Effector memory CD4-positive, alpha-beta T cell (primary cell): ENCODE measurements at regions not wholly inside any gene's neighbourhood (a gene's known extent, or its start where the extent isn't known, plus 50 kb on each side); places are given as distances from the start of the nearest gene placed in this dataset.

Source experiments
- DNase-seq, 3 donors: peaks; one replicate each; pipeline ENCODE4 v3.0.0-alpha.2; 2020
- H3K27ac ChIP-seq: 2 replicates; pipeline ENCODE4 v1.7.0; 2013; ENCODE audit warnings: mild to moderate bottlenecking, low read length, moderate library complexity; ENCODE audit not compliant: insufficient read depth, poor library complexity, severe bottlenecking
- H3K27me3 ChIP-seq: replicated peaks from 2 replicates; pipeline ENCODE4 v1.7.0; 2013; ENCODE audit warnings: mild to moderate bottlenecking, low read length; ENCODE audit not compliant: insufficient read depth, control insufficient read depth, poor library complexity, severe bottlenecking
- H3K36me3 ChIP-seq: 2 replicates; pipeline ENCODE4 v1.7.0; 2013; ENCODE audit warnings: mild to moderate bottlenecking, low read length, moderate library complexity; ENCODE audit not compliant: control insufficient read depth, insufficient read depth
- H3K4me1 ChIP-seq: 2 replicates; pipeline ENCODE4 v1.7.0; 2013; ENCODE audit warnings: low read length, mild to moderate bottlenecking; ENCODE audit not compliant: control insufficient read depth, insufficient read depth, poor library complexity, severe bottlenecking
- H3K4me3 ChIP-seq: 2 replicates; pipeline ENCODE4 v1.7.0; 2013; ENCODE audit warnings: low read length, low read depth, mild to moderate bottlenecking; ENCODE audit not compliant: insufficient read depth, poor library complexity, severe bottlenecking
- H3K9me3 ChIP-seq: 2 replicates; pipeline ENCODE4 v1.7.0; 2013; ENCODE audit warnings: mild to moderate bottlenecking, low read length, moderate library complexity; ENCODE audit not compliant: control insufficient read depth

DNA sequence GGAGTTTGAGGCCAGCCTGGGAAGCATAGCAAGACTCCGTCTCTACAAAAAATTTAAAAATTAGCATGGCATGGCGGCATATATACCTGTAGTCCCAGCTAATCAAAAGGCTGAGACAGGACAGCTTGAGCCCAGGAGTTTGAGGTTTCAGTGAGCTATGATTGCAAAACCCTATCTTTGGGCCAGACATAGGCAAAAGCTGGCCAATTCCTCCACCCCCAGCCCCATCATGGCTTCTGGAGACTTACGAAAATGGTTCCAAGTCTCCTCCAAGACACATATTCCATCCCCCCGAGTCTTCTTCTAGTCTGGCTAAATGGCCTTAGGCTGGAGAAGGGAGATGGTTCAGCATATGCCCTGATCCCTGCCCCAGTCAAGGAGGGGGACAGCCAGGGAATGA lies 172.8 kb upstream of the HAAO start:
- no peak for DNase-seq
- H3K4me3 ChIP-seq: no peak overlapping the region
- H3K36me3 ChIP-seq: no peaks in the 10 kb centered on the region
- H3K27ac ChIP-seq: no peak overlapping the region
- no peaks in the 10 kb centered on the region for H3K4me1 ChIP-seq
- no peaks in the 10 kb centered on the region for H3K9me3 ChIP-seq
- H3K27me3 ChIP-seq: no peaks in the 10 kb centered on the region

DNA sequence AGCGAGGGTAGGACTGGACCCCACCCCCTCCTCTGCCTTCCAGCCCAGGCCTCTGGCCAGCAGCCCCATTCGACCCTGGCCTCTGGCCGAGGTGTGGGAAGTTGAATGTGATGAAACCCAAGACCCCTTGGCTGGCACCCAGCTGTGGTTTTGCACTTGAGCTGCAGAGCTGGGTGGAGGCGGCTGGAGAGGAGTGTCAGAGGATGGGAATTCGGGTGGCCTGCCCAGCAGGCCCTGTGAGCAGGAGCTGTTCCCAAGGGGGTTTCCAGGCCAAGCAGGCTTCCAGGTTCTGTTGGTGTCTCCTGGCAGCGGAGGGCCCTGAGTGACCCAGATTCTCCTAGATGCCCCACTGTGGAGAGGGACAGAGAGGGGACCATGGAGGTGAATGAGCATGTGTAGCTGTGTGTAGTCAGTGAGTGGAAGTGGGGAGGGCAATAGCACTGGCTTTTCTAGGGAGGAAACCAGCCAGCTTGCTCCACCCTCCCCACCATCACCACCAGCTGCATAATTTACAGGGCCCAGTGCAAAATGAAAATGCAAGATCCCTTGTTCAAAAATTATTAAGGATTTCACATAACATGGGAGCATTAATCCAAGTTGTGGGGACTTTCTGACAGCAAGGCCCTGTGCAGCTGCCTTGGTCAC lies 172.2 kb upstream of the HAAO start:
- Histone ChIP-seq H3K36me3 (no peaks in the 10 kb centered on the region), H3K4me1 (no peaks in the 10 kb centered on the region), H3K4me3 (no peak overlapping the region), H3K27ac (no peak overlapping the region), H3K9me3 (no peaks in the 10 kb centered on the region), H3K27me3 (no peaks in the 10 kb centered on the region)
- no peak for DNase-seq

DNA sequence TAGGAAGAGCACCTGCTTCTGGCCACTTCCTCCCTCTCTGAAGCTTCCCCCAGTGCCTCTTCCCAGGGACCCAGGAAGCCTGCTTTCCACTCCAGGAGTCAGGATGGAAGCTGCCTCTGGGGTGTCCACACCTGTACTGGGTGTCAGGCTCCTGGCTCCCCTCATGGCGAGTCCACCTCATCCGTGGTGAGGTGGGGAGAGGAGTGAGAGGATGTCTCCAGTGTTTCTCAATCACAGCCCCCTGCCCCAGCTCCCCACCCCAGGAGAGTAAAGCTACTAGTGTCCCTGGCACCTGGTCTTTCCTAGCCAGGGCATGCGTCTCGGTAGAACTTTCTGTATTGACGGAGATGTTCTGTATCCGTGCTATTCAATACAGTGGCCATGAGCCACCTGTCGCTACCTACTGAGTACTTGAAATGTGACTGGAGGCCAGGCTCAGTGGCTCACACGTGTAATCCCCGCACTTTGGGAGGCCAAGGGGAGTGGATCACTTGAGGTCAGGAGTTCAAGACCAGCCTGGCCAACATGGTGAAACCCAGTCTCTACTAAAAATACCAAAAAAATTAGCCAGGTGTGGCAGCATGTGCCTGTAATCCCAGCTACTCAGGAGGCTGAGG lies 171.2 kb upstream of the HAAO start:
- H3K4me1 ChIP-seq: no peaks in the 10 kb centered on the region
- DNase-seq: no peak
- H3K27ac ChIP-seq: no peak overlapping the region
- no peaks in the 10 kb centered on the region for H3K27me3 ChIP-seq
- H3K9me3 ChIP-seq: no peaks in the 10 kb centered on the region
- H3K4me3 ChIP-seq: no peak overlapping the region
- no peaks in the 10 kb centered on the region for H3K36me3 ChIP-seq

DNA sequence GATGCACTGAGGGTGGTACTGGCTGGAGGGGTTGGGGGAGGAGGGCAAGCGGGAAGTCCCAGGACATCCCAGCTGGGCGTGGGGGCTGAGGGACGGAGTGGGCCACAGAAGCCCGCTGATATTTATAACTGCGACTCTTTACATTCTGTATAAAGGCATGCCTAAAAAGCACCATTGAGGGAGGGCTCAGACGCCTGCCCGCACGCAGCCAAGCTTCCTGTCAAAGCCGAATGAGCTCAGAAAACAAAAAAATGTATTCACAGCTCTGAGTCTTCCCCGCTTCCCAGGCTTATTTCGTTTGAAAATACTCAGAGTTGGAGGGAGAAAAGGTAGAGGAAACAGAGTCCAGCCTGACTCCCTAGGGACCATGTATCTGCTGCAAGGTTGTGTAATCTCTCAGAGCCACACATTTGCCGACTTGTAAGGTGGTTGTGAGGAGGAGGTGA lies 170.1 kb upstream of the HAAO start:
- Histone ChIP-seq H3K9me3 (no peaks in the 10 kb centered on the region), H3K27me3 (no peaks in the 10 kb centered on the region), H3K4me1 (no peaks in the 10 kb centered on the region), H3K4me3 (no peak overlapping the region), H3K27ac (no peak overlapping the region), H3K36me3 (no peaks in the 10 kb centered on the region)
- no peak for DNase-seq

DNA sequence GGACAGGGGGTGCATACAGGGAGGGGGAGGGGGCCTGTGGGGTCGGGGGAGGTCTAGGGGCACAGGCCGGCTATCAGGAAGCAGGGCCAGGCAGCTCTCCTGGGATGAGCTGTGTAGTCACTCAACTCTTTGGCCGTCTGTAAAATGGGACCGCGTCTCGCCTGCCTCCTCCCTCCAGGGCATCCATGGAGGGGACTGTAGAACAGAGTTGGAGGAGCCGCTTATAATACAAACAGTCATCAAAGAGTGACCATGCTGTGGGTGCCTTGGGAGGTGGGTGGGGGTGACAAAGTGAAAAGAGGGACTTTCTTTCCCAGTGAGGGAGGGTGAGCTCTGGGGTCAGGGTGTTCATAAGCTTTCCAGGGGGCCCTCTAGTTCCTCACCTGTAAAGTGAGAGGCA lies 169.6 kb upstream of the HAAO start:
- no peaks in the 10 kb centered on the region for H3K27me3 ChIP-seq
- H3K36me3 ChIP-seq: no peaks in the 10 kb centered on the region
- H3K4me1 ChIP-seq: no peaks in the 10 kb centered on the region
- no peak overlapping the region for H3K4me3 ChIP-seq
- H3K9me3 ChIP-seq: no peaks in the 10 kb centered on the region
- DNase-seq: no peak
- no peak overlapping the region for H3K27ac ChIP-seq

DNA sequence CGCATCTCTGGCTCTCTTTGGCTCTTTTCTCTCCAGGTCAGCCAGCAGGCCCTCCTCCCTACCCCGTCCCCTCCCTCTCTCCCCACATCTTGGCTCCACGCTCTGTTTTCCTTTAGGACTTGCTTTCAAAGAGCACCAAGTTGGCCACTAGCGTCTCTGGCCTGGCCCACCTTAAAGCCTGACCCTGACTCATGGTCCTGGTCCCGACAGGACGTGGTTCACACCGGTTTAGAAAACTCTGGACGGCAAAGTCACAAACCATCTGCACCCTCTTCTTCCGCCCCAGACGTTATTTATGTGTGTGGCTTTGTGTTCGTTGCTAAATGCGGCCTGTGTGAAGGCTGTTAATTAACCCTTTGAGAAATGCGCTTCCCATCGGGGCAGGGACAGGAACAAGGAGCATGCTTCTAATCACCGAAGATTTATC lies 169.0 kb upstream of the HAAO start:
- H3K36me3 ChIP-seq: no peaks in the 10 kb centered on the region
- no peaks in the 10 kb centered on the region for H3K4me1 ChIP-seq
- no peak overlapping the region for H3K27ac ChIP-seq
- H3K4me3 ChIP-seq: no peak overlapping the region
- no peak for DNase-seq
- no peaks in the 10 kb centered on the region for H3K9me3 ChIP-seq
- H3K27me3 ChIP-seq: no peaks in the 10 kb centered on the region

DNA sequence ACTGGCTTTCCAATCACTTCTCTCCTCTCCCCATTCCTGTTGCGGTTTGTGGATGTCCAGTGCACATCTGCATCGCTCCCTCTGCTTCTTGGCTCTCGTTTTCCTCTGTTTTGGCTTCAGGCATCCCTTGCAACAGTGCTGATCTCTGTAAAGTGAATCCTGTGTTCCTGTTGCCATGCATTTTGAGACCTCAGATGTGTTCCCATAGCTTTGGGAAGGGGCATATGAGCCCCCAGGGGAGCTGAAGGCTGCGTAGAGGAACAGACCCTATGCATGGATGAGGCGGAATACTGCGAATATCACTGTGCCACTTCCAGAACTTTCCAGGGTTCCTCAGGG lies 168.4 kb upstream of the HAAO start:
- Histone ChIP-seq H3K4me3 (no peak overlapping the region), H3K9me3 (no peaks in the 10 kb centered on the region), H3K27me3 (no peaks in the 10 kb centered on the region), H3K36me3 (no peaks in the 10 kb centered on the region), H3K27ac (no peak overlapping the region), H3K4me1 (no peaks in the 10 kb centered on the region)
- no peak for DNase-seq

DNA sequence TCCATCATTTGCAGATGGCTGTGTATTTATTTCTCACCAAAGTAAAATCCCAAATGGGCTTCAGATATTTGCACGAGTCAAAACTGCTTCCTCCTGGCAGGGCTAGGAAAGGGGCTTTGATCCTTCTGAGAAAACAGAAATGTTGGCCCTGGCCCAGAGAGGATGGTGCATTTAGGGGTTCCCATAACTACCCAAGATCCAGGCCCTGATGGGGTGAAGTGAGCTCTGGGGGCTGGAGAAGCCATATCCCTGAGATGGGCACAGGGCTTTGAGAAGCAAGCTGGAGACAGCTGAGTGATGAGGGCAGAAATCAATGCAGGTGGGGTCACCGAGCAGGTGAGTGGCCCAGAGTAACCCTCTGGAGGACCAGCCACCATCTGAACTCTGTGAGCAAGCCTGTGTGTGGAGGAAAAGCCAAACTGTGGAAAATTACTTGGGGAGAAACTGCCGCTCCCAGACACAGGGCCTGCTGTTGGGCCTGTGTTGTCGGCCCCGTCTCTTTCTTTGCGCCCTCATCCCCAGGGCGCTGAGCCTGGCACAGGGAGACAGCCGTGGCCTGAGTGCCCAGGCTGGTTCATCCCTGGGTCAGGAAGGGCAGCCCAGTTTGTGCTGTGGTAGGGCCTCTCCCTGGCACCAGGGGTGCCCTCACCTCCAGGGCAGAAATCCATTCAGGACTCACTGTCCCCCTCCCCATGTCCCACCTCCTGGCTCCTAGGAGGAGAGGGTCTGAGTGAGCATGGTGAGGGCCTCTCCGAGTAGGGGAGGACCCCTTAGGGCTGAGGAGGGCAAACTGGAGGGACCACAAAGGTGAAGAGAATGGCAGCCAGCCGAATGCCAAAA lies 167.8 kb upstream of the HAAO start:
- Histone ChIP-seq H3K9me3 (no peaks in the 10 kb centered on the region), H3K36me3 (no peaks in the 10 kb centered on the region), H3K27me3 (no peaks in the 10 kb centered on the region), H3K4me1 (no peaks in the 10 kb centered on the region), H3K4me3 (no peak overlapping the region), H3K27ac (no peak overlapping the region)
- DNase-seq: no peak

DNA sequence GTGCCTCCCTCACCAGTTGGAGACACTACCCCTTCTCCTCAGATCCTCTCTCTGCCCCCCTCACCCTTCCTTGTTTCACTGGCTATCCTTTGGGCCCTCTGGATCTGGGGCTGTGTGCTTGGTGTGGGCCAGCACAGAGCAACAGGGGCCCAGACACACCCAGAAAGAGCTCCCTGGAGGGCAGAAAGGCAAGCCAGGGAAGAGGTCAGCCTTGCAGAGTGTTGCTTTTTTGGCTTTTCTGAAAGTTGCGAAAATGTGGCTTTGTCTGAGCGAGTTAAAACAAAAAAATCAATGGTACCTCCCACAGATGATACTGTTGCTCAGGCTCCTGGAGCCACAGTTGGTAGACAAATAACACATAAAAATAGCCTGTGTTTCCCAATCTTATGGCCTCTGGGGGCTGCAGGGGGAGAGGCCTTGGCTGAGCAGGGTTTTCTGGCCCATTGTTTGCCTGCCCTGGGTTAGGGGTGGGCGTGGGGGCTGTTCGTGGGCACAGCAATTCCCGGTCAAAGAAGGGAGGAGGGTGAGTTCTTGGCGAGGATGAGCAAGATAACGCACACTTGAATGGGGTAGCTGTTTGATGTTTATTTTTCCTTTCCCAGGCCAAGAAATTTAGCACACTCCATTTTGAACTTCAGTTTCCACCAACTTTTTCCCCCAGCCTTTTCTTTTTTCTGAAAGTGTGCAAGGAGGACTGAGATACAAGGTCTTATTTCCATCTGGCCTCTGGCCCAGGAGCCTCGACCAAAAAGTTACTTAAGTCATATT lies 167.0 kb upstream of the HAAO start:
- Histone ChIP-seq H3K4me3 (no peak overlapping the region), H3K27ac (no peak overlapping the region), H3K27me3 (no peaks in the 10 kb centered on the region), H3K36me3 (no peaks in the 10 kb centered on the region), H3K9me3 (no peaks in the 10 kb centered on the region), H3K4me1 (no peaks in the 10 kb centered on the region)
- DNase-seq: no peak
